Mammary epithelial cell (primary cell): ENCODE measurements at regions not wholly inside any gene's neighbourhood (a gene's known extent, or its start where the extent isn't known, plus 50 kb on each side); places are given as distances from the start of the nearest gene placed in this dataset.

ENCODE experiments used
- CTCF ChIP-seq, 2 donors: IDR thresholded peaks in 1 of 2; conservative IDR thresholded peaks in 1 of 2; 2 replicates each; pipeline ENCODE4 v1.5.1; 2011 to 2012; ENCODE audit warnings: inconsistent platforms in 2 of 2, low read length in 2 of 2, mild to moderate bottlenecking in 2 of 2, control low read depth in 1 of 2, low read depth in 1 of 2; ENCODE audit not compliant: insufficient read depth in 1 of 2; ENCODE audit errors: extremely low read depth in 1 of 2
- EZH2 ChIP-seq: IDR thresholded peaks from 2 replicates; pipeline ENCODE4 v1.6.1; 2012; ENCODE audit warnings: low read length, inconsistent platforms, borderline replicate concordance

GRCh38 chr2:160973991-160974390 is 186.2 kb upstream of the TANK start:
- TF ChIP-seq EZH2 (no peak), CTCF (conservative IDR thresholded peaks at IDR 0.05 in 1 of 2, IDR thresholded peaks at IDR 0.05 in 1 of 2; ENCODE audit: extremely low read depth in 1 of 2, insufficient read depth in 1 of 2, low read depth in 1 of 2, low read length in 2 of 2) (no peak)
